HG03159 (cell line): ENCODE measurements at regions not wholly inside any gene's neighbourhood (a gene's known extent, or its start where the extent isn't known, plus 50 kb on each side); places are given as distances from the start of the nearest gene placed in this dataset.

ENCODE experiments used
- ATAC-seq: cut with Tn5 transposase; IDR thresholded peaks from one replicate; pipeline ENCODE4 v1.9.1; 2021; ENCODE audit warnings: mild to moderate bottlenecking, moderate library complexity; ENCODE audit not compliant: unreplicated experiment

DNA sequence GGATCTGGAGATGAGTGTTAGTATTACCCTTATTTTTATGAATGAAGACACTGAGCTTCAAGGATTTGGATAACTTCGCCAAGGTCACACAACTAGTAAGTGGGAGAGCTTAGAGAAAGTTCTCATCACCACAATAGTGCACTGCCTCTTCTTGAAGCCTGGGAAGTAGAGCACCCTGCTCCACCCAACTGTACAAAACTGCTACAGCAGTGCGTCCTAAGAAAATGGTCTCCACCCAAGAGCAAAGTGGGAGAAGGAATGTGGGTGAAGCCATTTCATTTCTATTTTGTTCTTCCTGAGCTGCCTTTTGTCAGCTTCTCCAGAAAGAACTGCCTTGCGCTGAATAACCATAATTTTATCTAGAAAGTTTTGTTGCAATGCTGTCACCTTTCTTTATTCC, 403.9 kb upstream of the FAT3 start:
- no peak for ATAC-seq

DNA sequence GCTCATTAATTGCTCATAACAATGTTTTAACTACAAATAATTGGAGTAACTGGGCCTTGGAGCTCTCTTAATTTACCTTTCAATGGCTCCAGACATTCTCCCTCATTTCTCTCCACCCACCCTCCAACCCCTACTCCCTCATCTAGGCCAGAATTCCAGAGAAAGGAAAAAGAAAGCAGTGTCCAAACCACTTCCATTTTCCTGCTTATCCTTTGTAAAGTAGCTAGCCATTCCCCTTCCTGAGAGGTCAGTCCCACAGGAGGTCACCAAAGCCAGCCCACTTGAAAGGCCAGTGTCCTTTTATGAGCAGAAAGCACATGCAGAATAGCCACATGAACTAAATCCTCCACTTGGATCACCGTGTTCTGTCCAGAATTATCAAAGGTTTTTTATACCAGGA, 404.8 kb upstream of the FAT3 start:
- no peak for ATAC-seq

- no peak for ATAC-seq
Observed at GRCh38 chr11:91819195-91819594, 405.4 kb upstream of the FAT3 start.

GRCh38 chr11:91817996-91818395, 406.6 kb upstream of the FAT3 start:
- ATAC-seq = no peak

DNA sequence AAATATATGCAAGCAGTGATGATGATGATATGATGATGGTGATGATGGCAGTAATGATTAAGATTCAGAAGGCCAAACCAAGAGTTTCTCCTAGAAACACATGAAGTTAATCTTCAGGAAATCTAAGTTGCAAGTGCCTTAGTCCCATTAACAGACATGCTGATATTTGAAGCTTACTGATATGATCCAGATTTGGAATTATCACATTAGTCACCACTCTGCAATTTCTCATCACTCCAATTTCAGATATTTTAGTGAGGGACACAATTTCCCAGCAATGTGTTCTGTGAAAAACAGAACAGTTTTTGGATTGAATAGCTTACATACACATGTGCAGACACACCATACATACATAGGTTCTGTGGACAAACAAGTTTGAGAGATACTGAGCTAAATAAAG, 411.4 kb upstream of the FAT3 start:
- ATAC-seq = no peak

- ATAC-seq = no peak
Observed at GRCh38 chr11:91810871-91811270, 413.7 kb upstream of the FAT3 start.

GRCh38 chr11:91805293-91805692, 419.3 kb upstream of the FAT3 start:
- ATAC-seq = no peak

GRCh38 chr11:91804042-91804441, 420.6 kb upstream of the FAT3 start:
- ATAC-seq = no peak

GRCh38 chr11:91802475-91802874, 422.1 kb upstream of the FAT3 start:
- no peak for ATAC-seq

- no peak for ATAC-seq
Observed at GRCh38 chr11:91800208-91800914, 424.3 kb upstream of the FAT3 start.

DNA sequence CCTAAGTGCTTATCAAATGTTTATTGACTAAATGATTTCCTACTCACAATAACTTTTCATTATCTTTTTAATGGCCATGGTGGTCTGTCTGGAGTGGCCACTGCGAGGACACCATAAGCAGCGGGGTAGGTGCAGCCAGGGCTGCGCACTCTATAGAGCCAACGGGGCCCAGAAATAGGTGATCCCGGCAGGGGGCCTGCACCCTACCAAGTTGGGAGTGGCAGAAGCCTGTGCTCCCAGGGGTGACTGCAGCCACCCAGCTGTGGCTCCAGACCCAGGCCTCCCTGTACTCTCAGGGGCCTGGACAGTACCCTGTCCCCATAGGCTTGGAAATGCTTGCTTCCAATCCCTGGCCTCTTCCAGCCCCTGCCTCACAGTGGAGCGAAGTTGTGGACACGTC, 426.4 kb upstream of the FAT3 start:
- ATAC-seq = no peak

DNA sequence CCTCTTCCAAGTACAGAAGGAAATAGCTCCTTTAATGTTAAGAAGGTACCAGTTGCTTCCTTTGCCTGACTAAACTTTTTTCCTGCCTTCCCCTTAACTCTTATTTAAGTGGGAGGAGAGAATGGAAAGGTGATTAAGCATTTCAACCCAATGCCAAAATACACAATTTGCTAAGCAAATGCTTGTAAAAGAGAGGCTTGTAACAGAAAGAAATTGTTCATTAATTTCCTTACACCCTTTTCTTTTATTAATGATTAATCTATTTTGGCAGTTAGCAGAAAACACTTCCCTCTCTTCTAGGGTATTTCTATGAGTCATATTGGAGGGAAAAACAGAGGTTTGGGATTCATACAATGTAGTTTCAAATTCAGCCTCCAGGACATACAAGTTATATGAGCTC, 427.6 kb upstream of the FAT3 start:
- no peak for ATAC-seq

- no peak for ATAC-seq
Observed at GRCh38 chr11:91795139-91795887, 429.3 kb upstream of the FAT3 start.

- ATAC-seq = no peak
Observed at GRCh38 chr11:91794146-91794545, 430.5 kb upstream of the FAT3 start.

- no peak for ATAC-seq
Observed at GRCh38 chr11:91792779-91793262, 431.8 kb upstream of the FAT3 start.

DNA sequence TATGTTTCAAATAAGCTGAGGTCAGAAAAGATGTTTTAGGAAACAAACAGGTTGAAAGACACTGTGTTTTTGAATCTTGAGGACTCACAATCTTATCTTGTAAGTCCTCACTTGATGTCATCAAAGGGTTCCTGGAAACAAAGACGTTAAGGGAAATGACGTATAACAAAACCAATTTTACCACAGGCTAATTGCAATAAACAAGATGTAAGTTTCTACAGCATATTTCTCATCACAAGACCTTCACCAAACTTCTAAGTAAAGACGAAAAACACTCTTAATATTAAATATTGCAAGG, 433.5 kb upstream of the FAT3 start:
- ATAC-seq = no peak

GRCh38 chr11:91790346-91791170, 434.1 kb upstream of the FAT3 start:
- ATAC-seq = no peak

DNA sequence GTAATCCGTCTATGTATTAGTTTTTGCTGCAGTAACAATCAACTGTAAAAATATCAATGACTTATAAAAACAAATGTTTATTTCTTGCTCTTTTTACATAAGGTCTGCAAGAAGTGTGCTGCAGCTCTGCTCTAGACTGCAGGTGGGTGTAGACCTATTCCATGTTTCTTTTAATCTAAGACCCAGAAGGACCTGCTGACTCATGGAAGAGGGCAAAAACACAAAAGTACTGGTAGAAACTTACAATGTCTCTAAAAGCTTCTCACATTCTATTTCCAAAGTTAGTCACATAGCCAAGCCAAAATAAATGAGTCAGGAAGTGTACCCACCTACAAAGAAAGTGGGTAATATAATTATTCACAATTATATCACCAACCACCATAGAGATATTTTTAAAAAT, 435.9 kb upstream of the FAT3 start:
- no peak for ATAC-seq

DNA sequence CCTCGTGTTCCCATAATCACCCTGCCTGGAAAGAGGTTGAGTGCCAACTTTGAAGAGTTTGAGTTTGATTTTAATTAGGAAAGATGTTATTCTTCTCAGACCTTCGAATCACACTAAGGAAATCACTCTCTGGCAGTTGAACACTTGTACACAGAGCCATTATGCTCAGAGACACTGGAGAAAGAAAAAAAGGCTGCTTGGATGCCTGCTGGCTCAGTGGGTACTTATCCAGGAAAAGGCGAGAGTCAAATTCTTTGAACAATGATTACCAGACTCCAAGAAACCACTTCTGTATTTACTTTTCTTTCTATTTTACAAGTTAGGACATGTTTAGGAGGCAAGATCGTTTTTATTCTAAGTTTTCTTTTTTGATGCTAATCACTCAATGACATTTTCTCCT, 438.5 kb upstream of the FAT3 start:
- ATAC-seq = no peak

GRCh38 chr11:91783173-91783572, 441.4 kb upstream of the FAT3 start:
- no peak for ATAC-seq

DNA sequence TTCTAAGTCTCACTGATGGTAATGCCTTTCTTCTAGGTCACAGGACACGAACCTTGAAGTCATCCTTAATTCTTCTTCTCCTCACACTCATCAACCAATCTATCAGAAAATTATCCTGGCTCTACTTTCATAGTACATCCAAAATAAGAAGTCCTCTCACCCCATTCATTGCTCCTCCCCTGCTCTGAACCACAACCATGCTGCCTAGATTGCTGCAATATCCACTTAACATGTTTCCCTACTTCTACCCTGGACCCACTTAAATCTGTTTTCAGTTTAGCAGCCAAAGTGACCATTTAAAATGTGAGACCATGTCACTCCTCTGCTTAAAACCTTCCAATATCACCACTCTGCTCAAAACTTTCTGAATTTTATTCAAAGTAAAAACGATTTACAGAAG, 445.9 kb upstream of the FAT3 start:
- no peak for ATAC-seq

DNA sequence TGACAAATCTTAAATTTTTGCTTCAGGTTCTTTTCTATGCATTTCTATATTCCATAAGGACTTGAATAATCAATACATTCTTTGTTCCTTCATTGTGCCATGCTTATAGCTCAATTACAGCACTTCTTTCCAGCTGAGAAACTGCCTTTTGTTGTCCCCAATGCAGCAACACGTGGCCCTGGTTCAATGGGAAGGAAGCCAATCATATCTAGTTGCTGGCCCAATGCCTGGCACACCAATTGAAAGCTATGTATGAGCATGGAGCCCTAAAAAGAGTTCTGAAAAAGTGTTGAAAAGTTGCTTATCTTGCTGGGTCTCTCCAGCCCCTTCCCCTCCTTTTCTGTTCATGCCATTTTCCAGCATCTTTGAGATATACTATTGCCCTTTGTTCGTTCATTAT, 448.0 kb upstream of the FAT3 start:
- ATAC-seq = no peak
